Suprapubic skin (tissue), 4 donors: ENCODE measurements at regions not wholly inside any gene's neighbourhood (a gene's known extent, or its start where the extent isn't known, plus 50 kb on each side); places are given as distances from the start of the nearest gene placed in this dataset.

Source experiments
- CTCF ChIP-seq, 2 donors: fragments of 200-600 bp in 1 of 2; fragments of 450-650 bp in 1 of 2; sonication (generic) in 1 of 2; IDR thresholded peaks; one replicate each; pipeline ENCODE4 v1.5.1; 2016 to 2019; ENCODE audit warnings: antibody characterized with exemption in 2 of 2, mild to moderate bottlenecking in 1 of 2, moderate library complexity in 1 of 2
- EP300 ChIP-seq: sonication (generic); formaldehyde crosslinking; IDR thresholded peaks from one replicate; pipeline ENCODE4 v1.6.1; 2017; ENCODE audit warnings: antibody characterized with exemption
- POLR2AphosphoS5 ChIP-seq, 3 donors: sonication (generic); formaldehyde crosslinking; IDR thresholded peaks; one replicate each; pipeline ENCODE4 v1.6.1; 2017; ENCODE audit warnings: antibody characterized with exemption in 3 of 3

GRCh38 chr5:102638316-102638715 lies 116.8 kb upstream of the PAM start:
- no peak for TF ChIP-seq CTCF (IDR thresholded peaks at IDR 0.05)
- no peak for TF ChIP-seq POLR2AphosphoS5 (IDR thresholded peaks at IDR 0.05)
- TF ChIP-seq EP300: no peak
